OCI-LY7 (cell line): ENCODE measurements at regions not wholly inside any gene's neighbourhood (a gene's known extent, or its start where the extent isn't known, plus 50 kb on each side); places are given as distances from the start of the nearest gene placed in this dataset.

Experiments
- CTCF ChIP-seq: fragments of 200-600 bp; sonication (generic); conservative IDR thresholded peaks from 2 replicates; pipeline ENCODE4 v1.5.1; 2014; ENCODE audit warnings: mild to moderate bottlenecking, antibody characterized with exemption, low read length, moderate library complexity, mixed read lengths
- EZH2phosphoT487 ChIP-seq: fragments of 200-600 bp; sonication (generic); IDR thresholded peaks from 2 replicates; pipeline ENCODE4 v1.6.1; 2018; ENCODE audit warnings: low read depth, borderline replicate concordance, mild to moderate bottlenecking, mixed run types, antibody characterized with exemption, low read length, moderate library complexity, mixed read lengths

GRCh38 chr10:9234191-9234590 is 1179.7 kb downstream of the GATA3 start:
- TF ChIP-seq CTCF (no peak), EZH2phosphoT487 (no peak)
